ENCODE measurements at regions not wholly inside any gene's neighbourhood (a gene's known extent, or its start where the extent isn't known, plus 50 kb on each side); places are given as distances from the start of the nearest gene placed in this dataset.

DNA sequence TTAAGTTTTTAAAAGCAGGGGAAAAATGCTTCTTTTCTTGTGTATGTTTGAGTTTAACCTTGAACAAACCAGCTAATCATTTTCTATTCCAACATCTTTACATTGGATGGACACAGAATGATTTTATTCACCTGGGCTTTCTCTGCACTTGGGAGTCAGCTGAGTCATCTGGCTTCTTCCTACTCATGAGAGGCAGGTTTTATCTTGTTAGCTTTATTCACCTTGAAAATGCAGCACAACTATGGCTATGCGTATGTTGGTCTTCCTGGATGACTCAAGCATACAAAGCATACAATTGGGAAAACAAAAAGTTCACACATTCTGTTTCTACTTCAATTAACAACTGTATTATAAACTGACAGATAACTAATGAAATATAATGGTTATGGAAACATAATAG, 737.7 kb downstream of the FRK start:
- TF ChIP-seq CTCF (IDR thresholded peaks at IDR 0.05; ENCODE audit: low read length) (no peak), EZH2 (IDR thresholded peaks at IDR 0.05; ENCODE audit: borderline replicate concordance, low read length) (no peak)

Data from OCI-LY1 (cell line).